NCI-H2227 treated with DMSO at 0.1 percent for 48 hours (cell line): ENCODE measurements at regions not wholly inside any gene's neighbourhood (a gene's known extent, or its start where the extent isn't known, plus 50 kb on each side); places are given as distances from the start of the nearest gene placed in this dataset.
"Not testable (repeated sequence)": the region's sequence is repeated elsewhere in the genome, so short reads cannot be mapped to it uniquely, and the experiment has no call there.

ENCODE experiments used
- DNase-seq: peaks from one replicate; lab custom pipeline; 2025; lab: John Stamatoyannopoulos, UW

- no peak for DNase-seq
Observed at GRCh38 chr5:100694100-100694499, 158.9 kb downstream of the FAM174A start.

- DNase-seq, result no peak
Observed at GRCh38 chr5:100697970-100698369, 162.8 kb downstream of the FAM174A start.

- DNase-seq, result no peak
Observed at GRCh38 chr5:100706776-100707175, 171.6 kb downstream of the FAM174A start.

- no peak for DNase-seq
Observed at GRCh38 chr5:100708645-100709171, 173.5 kb downstream of the FAM174A start.

- DNase-seq, result no peak
Observed at GRCh38 chr5:100709771-100710170, 174.6 kb downstream of the FAM174A start.

- DNase-seq, result not testable (repeated sequence)
Observed at GRCh38 chr5:100714780-100715179, 179.6 kb downstream of the FAM174A start.

GRCh38 chr5:100722657-100723056 lies 180.4 kb downstream of the ST8SIA4 start:
- no peak for DNase-seq

GRCh38 chr5:100723229-100723628 lies 179.9 kb downstream of the ST8SIA4 start:
- no peak for DNase-seq

- DNase-seq, result no peak
Observed at GRCh38 chr5:100726116-100726515, 177.0 kb downstream of the ST8SIA4 start.

GRCh38 chr5:100731768-100732167 lies 171.3 kb downstream of the ST8SIA4 start:
- no peak for DNase-seq

- no peak for DNase-seq
Observed at GRCh38 chr5:100746730-100747129, 156.4 kb downstream of the ST8SIA4 start.

- DNase-seq, result no peak
Observed at GRCh38 chr5:100749771-100750284, 153.3 kb downstream of the ST8SIA4 start.

GRCh38 chr5:100755435-100755834 lies 147.6 kb downstream of the ST8SIA4 start:
- DNase-seq, result no peak
